ENCODE measurements at regions not wholly inside any gene's neighbourhood (a gene's known extent, or its start where the extent isn't known, plus 50 kb on each side); places are given as distances from the start of the nearest gene placed in this dataset.

DNA sequence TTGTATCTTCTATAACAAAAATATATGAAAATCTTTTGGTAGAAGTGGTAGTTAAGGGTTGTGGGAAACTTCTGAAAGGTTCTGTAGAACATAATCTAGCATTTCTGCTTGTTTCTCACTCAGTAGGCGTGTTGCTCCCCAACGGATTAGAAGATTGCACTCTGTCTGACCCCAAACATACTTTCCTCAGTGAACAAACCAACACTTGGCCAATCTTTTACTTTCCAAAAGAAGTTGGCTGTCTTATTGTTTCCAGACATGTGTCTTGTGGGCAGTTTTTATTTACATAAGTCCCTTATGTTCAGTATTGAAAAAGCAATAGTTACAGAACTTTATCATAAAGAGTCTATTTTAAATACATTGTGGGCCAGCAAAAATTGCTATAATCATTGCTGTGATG, 312.8 kb upstream of the EPHA5 start:
- no peak overlapping the region for H3K27ac ChIP-seq
- no peaks in the 10 kb centered on the region for H3K9me3 ChIP-seq
- no peak for DNase-seq
- TF ChIP-seq POLR2A (IDR thresholded peaks at IDR 0.05), result no peak
- TF ChIP-seq, protein P1, sequence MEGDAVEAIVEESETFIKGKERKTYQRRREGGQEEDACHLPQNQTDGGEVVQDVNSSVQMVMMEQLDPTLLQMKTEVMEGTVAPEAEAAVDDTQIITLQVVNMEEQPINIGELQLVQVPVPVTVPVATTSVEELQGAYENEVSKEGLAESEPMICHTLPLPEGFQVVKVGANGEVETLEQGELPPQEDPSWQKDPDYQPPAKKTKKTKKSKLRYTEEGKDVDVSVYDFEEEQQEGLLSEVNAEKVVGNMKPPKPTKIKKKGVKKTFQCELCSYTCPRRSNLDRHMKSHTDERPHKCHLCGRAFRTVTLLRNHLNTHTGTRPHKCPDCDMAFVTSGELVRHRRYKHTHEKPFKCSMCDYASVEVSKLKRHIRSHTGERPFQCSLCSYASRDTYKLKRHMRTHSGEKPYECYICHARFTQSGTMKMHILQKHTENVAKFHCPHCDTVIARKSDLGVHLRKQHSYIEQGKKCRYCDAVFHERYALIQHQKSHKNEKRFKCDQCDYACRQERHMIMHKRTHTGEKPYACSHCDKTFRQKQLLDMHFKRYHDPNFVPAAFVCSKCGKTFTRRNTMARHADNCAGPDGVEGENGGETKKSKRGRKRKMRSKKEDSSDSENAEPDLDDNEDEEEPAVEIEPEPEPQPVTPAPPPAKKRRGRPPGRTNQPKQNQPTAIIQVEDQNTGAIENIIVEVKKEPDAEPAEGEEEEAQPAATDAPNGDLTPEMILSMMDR (IDR thresholded peaks at IDR 0.05), result no peak
- H3K36me3 ChIP-seq, result no peaks in the 10 kb centered on the region
- no peaks in the 10 kb centered on the region for H3K27me3 ChIP-seq
- no peak overlapping the region for H3K4me3 ChIP-seq
- no peaks in the 10 kb centered on the region for H3K4me1 ChIP-seq

DNA sequence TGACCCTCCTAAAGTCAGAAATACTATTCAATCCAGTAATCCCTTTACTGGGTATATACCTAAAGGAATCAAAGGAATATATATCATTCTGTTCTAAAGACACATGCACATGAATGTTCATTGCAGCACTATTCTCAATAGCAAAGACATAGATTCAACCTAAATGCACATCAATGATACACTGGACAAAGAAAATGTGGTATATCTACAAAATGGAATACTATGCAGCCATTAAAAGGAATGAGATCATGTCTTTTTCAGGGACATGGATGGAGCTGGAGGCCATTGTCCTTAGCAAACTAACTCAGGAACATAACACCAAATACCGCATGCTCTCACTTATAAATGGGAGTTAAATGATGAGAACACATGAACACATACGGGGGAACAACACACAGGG, 306.0 kb upstream of the EPHA5 start:
- Histone ChIP-seq H3K27me3 (no peaks in the 10 kb centered on the region), H3K4me3 (no peak overlapping the region), H3K36me3 (no peaks in the 10 kb centered on the region), H3K4me1 (no peaks in the 10 kb centered on the region), H3K27ac (no peak overlapping the region), H3K9me3 (no peaks in the 10 kb centered on the region)
- no peak for DNase-seq
- no peak for TF ChIP-seq POLR2A (IDR thresholded peaks at IDR 0.05)
- TF ChIP-seq, protein P1 (IDR thresholded peaks at IDR 0.05), result no peak

GRCh38 chr4:65973186-65973585, 302.9 kb upstream of the EPHA5 start:
- Histone ChIP-seq H3K9me3 (no peaks in the 10 kb centered on the region), H3K4me1 (no peaks in the 10 kb centered on the region), H3K4me3 (no peak overlapping the region), H3K27me3 (no peaks in the 10 kb centered on the region), H3K27ac (no peak overlapping the region), H3K36me3 (no peaks in the 10 kb centered on the region)
- DNase-seq, result no peak
- TF ChIP-seq POLR2A (IDR thresholded peaks at IDR 0.05), result no peak
- TF ChIP-seq, protein P1 (IDR thresholded peaks at IDR 0.05), result no peak

DNA sequence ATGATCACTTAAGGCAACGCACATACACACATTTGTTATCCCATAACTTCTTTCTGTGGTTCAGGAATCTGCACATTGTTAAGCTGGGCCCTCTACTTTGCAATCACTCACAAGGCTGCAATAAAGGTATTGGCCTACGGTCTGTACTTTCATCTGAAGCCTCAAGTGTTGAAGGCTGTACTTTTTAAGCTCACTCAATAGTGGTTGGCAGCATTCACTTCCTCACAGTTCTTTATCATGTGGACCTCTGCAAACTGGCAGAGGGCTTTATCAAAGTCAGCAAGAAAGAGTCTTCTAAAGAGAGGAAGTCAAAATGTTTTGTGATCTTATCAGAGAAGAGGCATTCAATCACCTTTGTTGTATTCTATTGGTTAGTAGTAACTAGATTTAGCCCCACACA, 301.4 kb upstream of the EPHA5 start:
- Histone ChIP-seq H3K27ac (no peak overlapping the region), H3K4me1 (no peaks in the 10 kb centered on the region), H3K27me3 (no peaks in the 10 kb centered on the region), H3K9me3 (no peaks in the 10 kb centered on the region), H3K36me3 (no peaks in the 10 kb centered on the region), H3K4me3 (no peak overlapping the region)
- no peak for DNase-seq
- TF ChIP-seq, protein P1 (IDR thresholded peaks at IDR 0.05), result no peak
- no peak for TF ChIP-seq POLR2A (IDR thresholded peaks at IDR 0.05)

- no peak for DNase-seq
- Histone ChIP-seq H3K36me3 (no peaks in the 10 kb centered on the region), H3K4me1 (no peaks in the 10 kb centered on the region), H3K4me3 (no peak overlapping the region), H3K9me3 (no peaks in the 10 kb centered on the region), H3K27ac (no peak overlapping the region), H3K27me3 (no peaks in the 10 kb centered on the region)
- no peak for TF ChIP-seq POLR2A (IDR thresholded peaks at IDR 0.05)
- TF ChIP-seq, protein P1 (IDR thresholded peaks at IDR 0.05), result no peak
These were observed 298.7 kb upstream of the EPHA5 start for GRCh38 chr4:65968831-65969558.

- no peak for DNase-seq
- H3K27ac ChIP-seq, result no peak overlapping the region
- H3K4me1 ChIP-seq, result no peaks in the 10 kb centered on the region
- H3K36me3 ChIP-seq, result no peaks in the 10 kb centered on the region
- no peak for TF ChIP-seq POLR2A (IDR thresholded peaks at IDR 0.05)
- TF ChIP-seq, protein P1 (IDR thresholded peaks at IDR 0.05), result no peak
- no peaks in the 10 kb centered on the region for H3K27me3 ChIP-seq
- H3K9me3 ChIP-seq, result no peaks in the 10 kb centered on the region
- H3K4me3 ChIP-seq, result no peak overlapping the region
These were observed 290.5 kb upstream of the EPHA5 start for GRCh38 chr4:65960751-65961150.
